NT2/D1 (cell line): ENCODE measurements at regions not wholly inside any gene's neighbourhood (a gene's known extent, or its start where the extent isn't known, plus 50 kb on each side); places are given as distances from the start of the nearest gene placed in this dataset.

Experiments used
- SUZ12 ChIP-seq: IDR thresholded peaks from 2 replicates; pipeline ENCODE4 v1.6.1; 2011; ENCODE audit not compliant: insufficient read length, insufficient read depth; ENCODE audit errors: extremely low read depth
- YY1 ChIP-seq: IDR thresholded peaks from 2 replicates; pipeline ENCODE4 v1.6.1; 2011; ENCODE audit not compliant: insufficient read length, insufficient read depth
- ZNF274 ChIP-seq: IDR thresholded peaks from 2 replicates; pipeline ENCODE4 v1.6.1; 2011; ENCODE audit warnings: mild to moderate bottlenecking, low read depth, low read length

GRCh38 chr14:87430810-87431209, 562.2 kb downstream of the GALC start:
- no peak for TF ChIP-seq SUZ12
- TF ChIP-seq YY1: no peak
- no peak for TF ChIP-seq ZNF274
